Cerebellar cortex (tissue), 1 donor: ENCODE measurements at regions not wholly inside any gene's neighbourhood (a gene's known extent, or its start where the extent isn't known, plus 50 kb on each side); places are given as distances from the start of the nearest gene placed in this dataset.
A peak's percentile ranks its signal among the peaks of the same experiment; 100 is the strongest.
"Not testable (repeated sequence)": the region's sequence is repeated elsewhere in the genome, so short reads cannot be mapped to it uniquely, and the experiment has no call there.

Experiments used
- DNase-seq: peaks from one replicate; pipeline ENCODE4 v3.0.0-alpha.2; 2015; ENCODE audit warnings: low spot score

GRCh38 chr4:45482346-45482745 lies 641.5 kb downstream of the GABRG1 start:
- no peak for DNase-seq

- no peak for DNase-seq
Observed at GRCh38 chr4:45477311-45477733, 646.5 kb downstream of the GABRG1 start.

DNA sequence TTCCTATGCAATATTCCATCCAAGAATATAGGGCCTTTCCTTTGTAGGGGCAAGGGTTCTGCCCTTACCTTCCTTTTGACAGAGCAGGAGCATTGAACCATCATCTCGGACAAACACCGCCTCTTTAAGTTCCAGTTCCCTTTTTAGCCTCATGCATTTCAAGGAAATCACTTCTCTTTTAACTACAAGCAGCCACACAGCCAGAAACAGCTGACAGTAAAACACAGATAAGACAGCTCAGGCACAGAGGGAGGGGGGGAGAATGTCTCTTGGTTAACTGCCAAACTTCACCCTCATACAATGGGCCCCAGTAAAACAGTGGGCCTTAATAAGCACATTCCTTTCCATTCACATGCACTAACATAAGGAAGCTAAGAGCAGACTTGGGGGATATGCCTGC lies 648.3 kb downstream of the GABRG1 start:
- DNase-seq: no peak

DNA sequence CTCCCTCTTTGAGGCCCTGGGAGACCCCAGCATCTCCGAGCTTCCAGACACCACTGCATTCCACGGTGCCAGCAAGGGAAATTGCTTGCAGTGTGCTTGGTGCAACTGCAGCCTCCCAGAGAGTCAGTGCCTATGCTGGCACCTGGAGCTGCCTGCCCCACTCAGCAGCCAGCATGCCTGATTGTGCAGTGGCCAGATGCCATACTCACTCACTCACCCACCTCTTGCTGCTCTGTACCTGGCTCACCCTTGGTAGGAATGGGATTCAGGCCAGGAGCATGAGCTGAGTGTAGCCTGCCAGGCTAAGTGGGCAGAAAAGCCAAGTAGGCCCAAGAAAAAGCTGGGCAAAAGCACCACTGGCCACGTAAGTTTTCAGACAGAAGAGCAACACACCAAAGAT lies 651.4 kb downstream of the GABRG1 start:
- DNase-seq: no peak

DNA sequence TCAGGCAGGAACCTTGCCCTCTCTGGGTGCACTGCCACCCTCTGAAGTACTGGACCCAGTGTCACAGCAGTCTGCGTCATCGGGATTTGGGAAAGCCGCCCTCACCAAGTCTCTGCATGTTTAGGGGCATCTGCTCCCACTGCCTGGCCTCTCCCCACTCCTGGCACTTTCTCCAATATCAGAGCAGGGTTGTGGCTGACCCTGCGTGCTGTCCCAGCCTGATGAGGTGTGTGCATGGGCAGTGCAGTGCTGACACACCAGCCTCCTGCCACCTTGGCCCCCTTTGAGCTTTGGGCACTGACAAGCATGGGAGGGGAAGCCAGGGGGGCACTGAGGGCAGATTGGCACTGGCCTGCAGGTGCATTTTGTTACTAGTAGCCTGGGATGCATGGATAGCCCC lies 652.5 kb downstream of the GABRG1 start:
- DNase-seq: no peak

GRCh38 chr4:45467157-45467556 lies 656.7 kb downstream of the GABRG1 start:
- DNase-seq: no peak

- DNase-seq: not testable (repeated sequence)
Observed at GRCh38 chr4:45460157-45460556, 663.7 kb downstream of the GABRG1 start.

- DNase-seq: no peak
Observed at GRCh38 chr4:45455217-45455616, 668.6 kb downstream of the GABRG1 start.

GRCh38 chr4:45453258-45453853 lies 670.5 kb downstream of the GABRG1 start:
- DNase-seq: peak; percentile 48

- DNase-seq: peak; percentile 17
Observed at GRCh38 chr4:45442466-45442865, 681.4 kb downstream of the GABRG1 start.

- no peak for DNase-seq
Observed at GRCh38 chr4:45438047-45438446, 685.8 kb downstream of the GABRG1 start.

GRCh38 chr4:45437381-45437780 lies 686.5 kb downstream of the GABRG1 start:
- no peak for DNase-seq

DNA sequence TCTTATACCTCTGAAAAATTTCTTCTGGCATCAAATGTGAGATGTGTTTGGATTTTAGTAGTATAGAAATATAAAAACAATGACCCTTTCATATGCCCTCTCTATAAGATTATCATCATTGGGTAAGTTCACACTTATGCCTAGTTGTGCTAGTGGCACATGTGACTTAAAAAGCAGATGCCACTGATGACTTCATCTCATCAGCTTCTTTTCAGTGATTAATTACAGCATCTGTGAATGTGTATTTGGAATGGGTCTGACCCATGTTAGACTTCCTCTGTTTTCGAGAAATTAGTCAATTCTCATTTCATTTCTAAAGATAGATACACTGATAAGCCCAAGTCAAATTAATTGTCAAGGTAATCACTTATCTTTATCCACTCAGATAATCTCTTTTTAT lies 698.7 kb downstream of the GABRG1 start:
- no peak for DNase-seq

DNA sequence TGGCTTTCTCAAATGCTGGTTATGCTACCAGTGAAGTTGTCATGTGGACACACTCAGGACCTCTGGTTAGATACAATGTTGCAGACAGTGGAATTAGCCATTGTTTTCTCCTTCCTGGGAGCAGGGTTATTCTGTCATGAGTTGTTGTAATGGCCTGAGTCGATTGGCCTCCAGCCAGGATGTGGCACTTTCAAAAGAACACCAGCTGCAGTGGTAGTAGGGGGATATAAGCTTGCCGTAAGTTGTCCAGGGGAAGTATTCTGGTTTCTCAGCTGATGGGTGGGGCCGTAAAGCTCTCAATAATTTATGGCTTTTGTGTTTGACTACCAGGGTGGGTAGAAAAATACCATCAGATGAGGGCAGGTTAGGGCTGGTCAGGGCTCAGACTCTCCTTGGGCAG lies 697.5 kb upstream of the GNPDA2 start:
- no peak for DNase-seq

- not testable (repeated sequence) for DNase-seq
Observed at GRCh38 chr4:45420091-45420674, 693.8 kb upstream of the GNPDA2 start.

DNA sequence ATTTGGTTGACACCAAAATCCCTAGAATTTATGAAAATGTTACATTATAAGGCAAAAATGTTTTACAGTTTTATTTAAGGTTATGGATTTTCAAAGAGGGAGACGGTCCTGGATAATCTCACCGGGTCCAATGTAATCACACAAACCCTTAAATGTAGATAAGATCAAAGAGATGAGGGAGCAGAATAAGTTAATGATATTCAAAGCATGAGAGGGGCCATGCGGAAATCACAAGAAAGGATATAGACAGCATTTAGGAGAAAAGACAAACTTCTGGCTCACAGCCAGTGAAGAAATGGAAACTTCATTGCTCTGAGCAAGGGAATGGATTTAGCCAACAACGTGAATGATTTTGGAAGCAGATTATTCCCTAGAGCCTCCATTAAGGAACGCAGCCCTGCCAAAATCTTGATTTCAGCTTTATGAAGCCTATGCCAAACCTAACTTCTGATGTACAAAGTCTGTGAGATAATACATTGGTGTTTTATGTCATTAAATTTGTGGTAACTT lies 684.4 kb upstream of the GNPDA2 start:
- no peak for DNase-seq

DNA sequence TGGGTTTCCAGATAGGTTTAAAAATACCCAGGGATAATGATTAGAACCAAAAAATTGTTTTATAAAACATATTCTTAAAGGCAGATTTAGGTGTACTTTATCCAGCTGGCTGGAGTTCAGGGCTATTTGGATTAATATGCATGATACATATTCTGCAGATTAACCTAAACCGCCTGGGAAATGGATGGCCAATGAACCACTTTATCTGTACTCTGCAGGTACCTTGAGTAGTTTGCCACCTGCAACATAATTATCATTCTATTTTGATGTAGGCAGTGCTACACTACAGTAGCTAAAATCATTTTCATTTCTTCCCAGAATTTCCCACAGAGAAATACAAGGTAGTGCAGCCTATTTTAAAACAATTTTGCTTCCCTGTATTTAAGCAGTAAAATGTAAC lies 683.2 kb upstream of the GNPDA2 start:
- DNase-seq: no peak

- DNase-seq: no peak
Observed at GRCh38 chr4:45408996-45409395, 682.6 kb upstream of the GNPDA2 start.

DNA sequence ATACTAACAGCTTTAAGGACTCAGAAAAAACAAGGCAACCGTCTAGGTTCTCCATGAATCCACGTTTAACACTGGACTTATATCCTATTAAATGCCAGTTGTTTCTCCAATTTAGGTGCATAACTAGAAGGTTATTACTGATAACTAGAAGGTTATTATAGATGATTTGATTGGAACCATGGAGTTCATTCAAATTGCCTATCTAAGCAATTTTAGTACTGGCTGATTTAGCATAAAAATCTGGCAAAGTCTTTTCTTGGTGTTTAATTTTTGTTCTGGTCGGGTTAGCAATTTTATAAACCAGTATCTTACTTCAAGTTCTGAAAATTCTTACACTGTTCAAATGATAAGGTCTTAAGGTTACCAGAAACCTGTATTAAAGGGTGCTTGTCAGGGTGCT lies 672.8 kb upstream of the GNPDA2 start:
- no peak for DNase-seq

- DNase-seq: no peak
Observed at GRCh38 chr4:45385306-45385705, 659.0 kb upstream of the GNPDA2 start.

DNA sequence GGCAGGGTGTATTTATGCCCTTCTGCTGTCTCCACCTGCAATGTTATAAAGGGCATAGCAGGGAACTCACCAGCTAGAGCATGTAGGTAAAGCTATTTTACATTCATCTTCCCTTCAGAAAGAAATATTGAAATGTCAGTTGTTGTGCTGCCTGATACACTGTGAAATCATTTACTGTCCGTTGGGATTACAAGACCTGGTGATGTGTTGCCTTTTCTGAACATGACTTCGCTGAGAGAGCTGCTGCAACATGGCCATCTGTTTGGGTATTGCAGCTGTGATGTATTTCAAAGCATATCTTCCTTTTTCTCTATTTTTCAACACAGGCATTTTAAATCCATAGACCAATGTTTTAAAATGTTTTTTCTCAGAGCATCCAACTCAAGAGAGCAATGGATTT lies 644.1 kb upstream of the GNPDA2 start:
- no peak for DNase-seq

DNA sequence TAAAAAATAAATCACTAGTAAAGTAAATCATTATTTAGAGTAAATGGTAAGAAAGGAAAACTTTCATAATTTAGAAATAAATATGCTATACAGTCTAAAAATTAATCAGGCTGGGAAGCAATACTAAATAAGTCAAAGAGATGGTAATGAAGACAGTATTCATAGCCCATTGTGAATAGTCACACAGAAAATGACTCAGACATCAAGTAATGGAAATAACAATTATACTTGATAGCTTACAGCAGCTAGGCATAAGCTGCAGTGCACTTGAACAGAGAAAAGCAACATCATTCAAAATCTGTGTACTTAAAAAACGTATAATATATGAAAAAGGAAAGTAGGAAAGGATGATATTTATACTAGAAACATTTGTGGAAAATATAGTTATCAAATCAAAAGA lies 642.5 kb upstream of the GNPDA2 start:
- no peak for DNase-seq

DNA sequence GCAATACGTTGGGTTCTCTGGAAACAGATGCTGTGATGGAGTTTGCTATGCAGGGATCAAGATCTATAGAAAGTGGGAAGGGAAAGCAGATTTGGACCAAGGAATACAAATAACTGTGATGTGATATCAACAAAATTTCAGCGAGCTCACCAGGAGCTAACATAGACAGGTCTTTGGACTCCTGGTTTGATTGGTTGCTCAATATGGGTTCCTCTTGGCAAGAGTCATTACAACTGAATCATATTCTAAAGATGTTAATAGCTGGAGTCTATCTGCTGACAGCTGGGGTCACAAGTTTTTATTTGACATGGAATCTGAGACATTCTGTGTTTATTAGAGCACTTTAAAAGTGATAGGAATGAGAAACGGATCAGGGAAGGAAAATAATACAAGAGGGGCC lies 637.6 kb upstream of the GNPDA2 start:
- no peak for DNase-seq
